ENCODE measurements at regions not wholly inside any gene's neighbourhood (a gene's known extent, or its start where the extent isn't known, plus 50 kb on each side); places are given as distances from the start of the nearest gene placed in this dataset.

GRCh38 chr9:79813258-79813638 lies 241.5 kb downstream of the TLE4 start:
- Histone ChIP-seq H3K4me1 (ENCODE audit: control insufficient read depth, insufficient read depth, low read length) (no peaks in the 10 kb centered on the region), H3K27ac (ENCODE audit: low read length) (no peak overlapping the region), H3K9me3 (ENCODE audit: control insufficient read depth, insufficient read depth, low read depth, low read length) (no peaks in the 10 kb centered on the region), H3K27me3 (ENCODE audit: control insufficient read depth, insufficient read depth, low read length) (no peaks in the 10 kb centered on the region), H3K36me3 (ENCODE audit: control insufficient read depth, insufficient read depth, low read length) (no peaks in the 10 kb centered on the region), H3K4me3 (ENCODE audit: low read depth in 2 of 2, low read length in 2 of 2) (no peak overlapping the region)
- CTCF ChIA-PET, result no interaction called here
- POLR2A ChIA-PET, result no interaction called here
- intact Hi-C loops (cut with micrococcal nuclease; ENCODE audit: unreplicated experiment), result no loop called here
- TF ChIP-seq REST (IDR thresholded peaks at IDR 0.05; ENCODE audit: insufficient read depth in 1 of 2, low read depth in 2 of 2, low read length in 1 of 2) (no peak), CTCF (IDR thresholded peaks at IDR 0.05) (no peak), POLR2AphosphoS5 (IDR thresholded peaks at IDR 0.05; ENCODE audit: low read depth, low read length) (no peak), TCF7L2 (IDR thresholded peaks at IDR 0.05; ENCODE audit: low read depth, low read length) (no peak), SIN3A (IDR thresholded peaks at IDR 0.05; ENCODE audit: borderline replicate concordance, insufficient read depth, low read depth, low read length) (no peak)
- no peak for ATAC-seq
- no peak for DNase-seq (ENCODE audit: low read depth, low spot score)
- no TSS peak for BruUV-seq (replicated peaks)
- in situ Hi-C loops (cut with HindIII; ENCODE audit: low pct_unique_long_range_greater_than_20kb, low sequenced_read_pairs), result no loop called here

- no peak overlapping the region for H3K4me3 ChIP-seq (ENCODE audit: low read depth in 2 of 2, low read length in 2 of 2)
- no peak for ATAC-seq
Observed at GRCh38 chr9:79812507-79813257, 240.9 kb downstream of the TLE4 start.

More at GRCh38 chr9:79812507-79813257, 240.9 kb downstream of the TLE4 start:
- ChIA-PET CTCF (no interaction called here), POLR2A (no interaction called here)
- no TSS peak for BruUV-seq (replicated peaks)
- no peaks in the 10 kb centered on the region for H3K9me3 ChIP-seq (ENCODE audit: control insufficient read depth, insufficient read depth, low read depth, low read length)
- intact Hi-C loops (cut with micrococcal nuclease; ENCODE audit: unreplicated experiment), result no loop called here
- TF ChIP-seq REST (IDR thresholded peaks at IDR 0.05; ENCODE audit: insufficient read depth in 1 of 2, low read depth in 2 of 2, low read length in 1 of 2) (no peak), CTCF (IDR thresholded peaks at IDR 0.05) (no peak), POLR2AphosphoS5 (IDR thresholded peaks at IDR 0.05; ENCODE audit: low read depth, low read length) (no peak), TCF7L2 (IDR thresholded peaks at IDR 0.05; ENCODE audit: low read depth, low read length) (no peak), SIN3A (IDR thresholded peaks at IDR 0.05; ENCODE audit: borderline replicate concordance, insufficient read depth, low read depth, low read length) (no peak)
- in situ Hi-C loops (cut with HindIII; ENCODE audit: low pct_unique_long_range_greater_than_20kb, low sequenced_read_pairs), result no loop called here
- no peak overlapping the region for H3K27ac ChIP-seq (ENCODE audit: low read length)
- no peak for DNase-seq (ENCODE audit: low read depth, low spot score)
- no peaks in the 10 kb centered on the region for H3K27me3 ChIP-seq (ENCODE audit: control insufficient read depth, insufficient read depth, low read length)
- no peaks in the 10 kb centered on the region for H3K36me3 ChIP-seq (ENCODE audit: control insufficient read depth, insufficient read depth, low read length)
- no peaks in the 10 kb centered on the region for H3K4me1 ChIP-seq (ENCODE audit: control insufficient read depth, insufficient read depth, low read length)

Data from Panc1 (cell line).